GM19328 (cell line): ENCODE measurements at regions not wholly inside any gene's neighbourhood (a gene's known extent, or its start where the extent isn't known, plus 50 kb on each side); places are given as distances from the start of the nearest gene placed in this dataset.
"Not testable (repeated sequence)": the region's sequence is repeated elsewhere in the genome, so short reads cannot be mapped to it uniquely, and the experiment has no call there.

Source experiments
- ATAC-seq: cut with Tn5 transposase; IDR thresholded peaks from one replicate; pipeline ENCODE4 v1.9.1; 2021; ENCODE audit warnings: mild to moderate bottlenecking, moderate library complexity; ENCODE audit not compliant: unreplicated experiment

DNA sequence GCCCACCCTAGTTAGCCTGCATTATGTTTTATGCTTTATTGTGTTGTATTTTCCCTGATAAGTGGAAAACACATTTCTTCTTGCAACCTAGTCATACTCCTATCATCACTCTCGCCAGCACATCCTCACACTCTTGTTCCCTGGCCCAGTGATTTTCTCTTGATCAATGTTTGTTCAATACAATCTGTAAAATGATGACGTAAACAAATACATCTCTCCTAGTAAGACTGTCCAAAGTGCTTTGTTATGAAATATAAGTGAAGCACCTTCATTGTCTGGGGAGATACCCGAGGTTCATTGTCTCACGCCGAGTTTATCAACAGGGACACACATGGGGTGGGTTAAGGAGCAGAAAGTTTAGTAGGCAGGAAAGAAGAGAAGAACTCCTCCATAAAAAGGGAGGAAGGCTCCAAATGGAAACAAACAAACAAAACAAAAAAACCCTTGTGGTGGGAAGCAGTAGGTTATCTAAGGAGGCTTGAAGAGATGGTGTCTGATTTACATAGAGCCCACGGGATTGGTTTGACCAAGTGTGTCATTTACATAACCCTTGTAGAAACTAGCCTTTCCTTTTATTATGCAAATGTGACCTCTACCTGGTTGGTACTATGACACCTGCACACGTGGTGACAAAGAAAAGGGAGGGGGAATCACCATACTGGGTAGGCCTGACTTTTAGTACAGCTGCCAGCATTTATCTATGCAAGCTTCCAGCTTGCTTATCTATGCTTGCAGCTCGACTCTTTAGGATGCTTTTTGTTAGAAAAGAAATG, 1317.9 kb upstream of the SPRY2 start:
- no peak for ATAC-seq

DNA sequence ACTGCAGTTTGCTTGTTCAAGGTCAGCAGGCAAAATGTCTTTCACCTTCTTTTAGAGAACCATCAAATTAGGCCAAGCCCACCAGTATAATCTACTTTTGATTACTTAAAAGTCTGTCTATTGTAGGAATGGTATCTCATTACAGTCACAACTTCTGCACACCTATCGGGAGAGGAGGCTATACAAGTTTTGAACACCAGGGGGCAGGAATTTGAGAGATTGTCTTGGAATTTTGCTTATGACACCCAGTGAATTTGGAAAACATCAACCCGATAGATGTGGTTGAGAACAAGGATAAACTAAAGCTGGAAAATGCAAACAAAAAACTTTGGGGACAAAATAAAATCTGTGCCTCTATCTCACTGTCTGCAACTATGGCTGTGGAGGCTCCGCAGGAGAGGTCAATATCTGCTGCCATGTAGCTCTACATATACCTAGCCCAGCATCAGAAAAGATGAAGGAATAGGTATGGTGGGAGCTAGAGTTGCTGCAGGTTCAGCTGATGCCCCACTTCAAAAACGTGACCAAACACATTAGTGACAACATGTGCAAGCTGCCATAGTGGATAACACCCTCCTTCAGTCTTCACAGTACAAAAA, 1299.2 kb upstream of the SPRY2 start:
- no peak for ATAC-seq

DNA sequence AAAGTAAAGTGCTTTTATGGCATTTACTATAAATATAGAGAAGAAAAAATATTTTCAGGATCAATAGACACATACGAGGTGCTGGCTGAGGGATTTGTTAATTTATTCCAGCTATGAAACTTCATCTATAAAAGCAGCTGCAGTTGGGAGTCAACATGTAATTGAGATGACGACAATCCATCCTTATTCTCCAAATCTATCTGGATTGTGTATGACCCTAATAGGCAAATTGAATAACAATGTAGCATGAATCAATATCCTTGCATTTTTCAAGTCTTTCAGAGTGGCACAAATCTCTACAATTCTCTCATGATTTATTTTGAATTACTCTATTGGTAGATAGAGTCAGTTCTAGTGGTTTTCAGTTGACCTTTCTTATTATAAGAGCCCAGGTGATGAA, 1296.5 kb upstream of the SPRY2 start:
- no peak for ATAC-seq

DNA sequence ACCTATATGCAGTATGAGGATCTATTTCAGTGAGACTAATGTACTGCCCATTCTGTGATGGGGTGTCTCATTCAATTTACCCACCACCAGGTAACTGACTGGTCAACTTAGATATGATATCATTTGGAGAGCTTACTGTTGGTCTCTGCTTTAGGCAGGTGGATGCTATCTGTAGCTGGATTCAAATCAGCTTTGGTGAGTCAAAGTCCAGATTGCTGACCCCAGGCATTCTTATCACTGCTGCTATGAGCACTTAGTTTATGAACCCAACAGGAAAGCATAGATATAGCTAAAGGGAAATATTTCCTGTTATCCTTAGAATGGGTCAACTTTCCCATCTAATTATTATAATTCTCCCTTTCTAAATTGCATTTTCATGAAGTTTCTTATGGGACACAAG, 1295.2 kb upstream of the SPRY2 start:
- ATAC-seq = no peak

DNA sequence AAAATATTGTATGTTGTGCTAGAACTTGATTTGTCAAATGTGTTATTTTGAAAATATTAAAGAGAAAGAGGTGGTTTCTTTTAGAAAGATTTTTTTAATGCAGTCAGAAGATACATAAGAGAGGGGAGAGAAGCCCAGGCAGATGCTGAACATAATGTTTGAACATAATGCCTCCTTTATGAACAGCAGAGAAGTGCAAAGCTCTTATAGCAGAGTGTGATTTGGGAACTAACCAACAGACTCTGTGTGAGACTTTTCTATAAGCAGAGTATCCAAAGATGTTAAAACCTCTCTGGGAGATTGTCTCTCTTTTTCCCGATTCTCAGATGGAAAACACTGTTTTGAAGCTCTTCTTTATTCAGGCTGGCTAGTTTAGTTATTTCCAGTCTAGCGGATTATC, 1274.1 kb upstream of the SPRY2 start:
- no peak for ATAC-seq

DNA sequence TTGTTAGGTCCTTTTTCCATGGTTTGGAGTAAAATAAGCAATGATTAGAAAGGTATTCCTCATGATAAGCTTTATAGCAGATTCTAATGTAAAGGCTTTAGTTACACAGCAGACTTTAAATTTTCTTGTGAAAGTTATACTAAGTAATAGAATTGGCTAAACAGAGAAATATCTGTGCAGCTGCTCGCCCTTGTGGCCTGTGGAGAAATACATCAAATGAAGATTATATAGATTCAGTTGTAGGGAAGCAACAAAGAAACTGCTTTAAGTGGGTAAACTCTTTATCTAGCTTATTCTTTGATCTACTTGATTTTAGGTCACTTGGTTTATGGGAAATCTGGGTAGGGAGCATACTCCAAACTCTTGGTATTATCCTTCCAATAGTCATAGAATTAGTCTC, 1269.7 kb upstream of the SPRY2 start:
- no peak for ATAC-seq

DNA sequence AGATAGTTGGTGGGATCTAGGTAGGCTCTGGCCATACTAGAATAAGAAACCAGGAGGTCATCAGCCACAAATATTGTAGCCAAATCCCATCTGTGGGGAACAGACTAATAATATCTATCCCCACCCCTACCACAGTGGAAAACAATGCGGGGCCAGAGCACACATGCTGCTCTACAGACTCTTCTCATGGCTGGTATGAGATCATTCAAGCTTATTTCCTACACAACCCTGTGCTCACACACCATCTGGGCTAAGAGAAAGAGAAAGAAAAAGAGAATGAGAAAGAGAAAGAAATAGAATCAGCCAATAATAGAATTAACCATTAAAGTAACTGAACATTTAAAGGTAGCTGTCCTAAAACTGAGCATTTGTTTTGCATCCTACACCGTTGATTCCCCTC, 1268.4 kb upstream of the SPRY2 start:
- no peak for ATAC-seq

DNA sequence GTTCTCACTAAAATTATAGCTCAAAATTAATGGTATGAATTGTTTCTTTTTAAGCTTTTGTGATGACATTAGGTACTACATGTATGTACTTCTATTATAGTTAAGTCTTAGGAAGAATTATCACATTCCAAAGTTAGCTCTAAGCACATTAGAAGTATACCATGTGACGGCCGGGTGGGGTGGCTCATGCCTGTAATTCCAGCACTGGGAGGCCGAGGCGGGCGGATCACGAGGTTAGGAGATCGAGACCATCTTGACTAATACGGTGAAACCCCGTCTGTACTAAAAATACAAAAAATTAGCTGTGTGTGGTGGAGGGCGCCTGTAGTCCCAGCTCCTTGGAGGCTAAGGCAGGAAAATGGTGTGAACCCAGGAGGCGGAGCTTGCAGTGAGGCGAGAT, 1265.1 kb upstream of the SPRY2 start:
- ATAC-seq = no peak

DNA sequence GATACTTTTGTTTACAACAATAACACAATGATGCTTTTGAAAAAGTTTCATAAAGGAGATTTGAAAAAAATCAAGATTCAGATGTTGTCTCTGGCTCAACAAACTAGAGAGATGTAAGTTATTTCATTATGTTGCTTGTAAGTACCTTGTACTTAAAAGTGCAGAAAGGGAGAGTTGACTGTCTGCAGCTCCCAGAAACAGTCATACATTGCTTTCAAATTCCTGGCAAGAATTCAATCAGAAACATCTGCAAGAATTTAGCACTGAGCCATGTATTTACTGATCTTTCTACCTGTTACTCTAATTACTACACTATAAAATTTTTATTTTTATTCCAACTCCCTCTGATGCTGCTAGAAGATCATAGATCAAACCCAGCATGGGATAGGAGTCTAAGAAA, 1261.3 kb upstream of the SPRY2 start:
- no peak for ATAC-seq

DNA sequence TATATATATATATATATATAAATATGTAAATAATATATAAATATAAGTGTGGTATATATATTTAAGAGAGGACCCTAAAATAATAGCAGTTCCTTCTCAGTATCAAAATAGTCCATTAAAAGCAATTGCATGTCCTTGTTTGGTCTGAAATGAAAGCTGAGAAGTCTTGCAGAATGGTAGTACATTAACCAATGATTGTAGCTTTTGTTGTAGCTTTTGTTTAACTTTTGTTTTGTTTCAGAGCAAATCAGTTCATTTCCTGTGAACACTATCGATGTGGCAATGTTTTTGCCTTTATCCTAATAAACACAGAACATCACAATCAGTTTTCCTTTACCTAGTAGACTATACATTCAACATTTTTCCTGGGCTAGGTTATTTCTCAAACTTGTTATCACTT, 1256.2 kb upstream of the SPRY2 start:
- ATAC-seq = no peak

DNA sequence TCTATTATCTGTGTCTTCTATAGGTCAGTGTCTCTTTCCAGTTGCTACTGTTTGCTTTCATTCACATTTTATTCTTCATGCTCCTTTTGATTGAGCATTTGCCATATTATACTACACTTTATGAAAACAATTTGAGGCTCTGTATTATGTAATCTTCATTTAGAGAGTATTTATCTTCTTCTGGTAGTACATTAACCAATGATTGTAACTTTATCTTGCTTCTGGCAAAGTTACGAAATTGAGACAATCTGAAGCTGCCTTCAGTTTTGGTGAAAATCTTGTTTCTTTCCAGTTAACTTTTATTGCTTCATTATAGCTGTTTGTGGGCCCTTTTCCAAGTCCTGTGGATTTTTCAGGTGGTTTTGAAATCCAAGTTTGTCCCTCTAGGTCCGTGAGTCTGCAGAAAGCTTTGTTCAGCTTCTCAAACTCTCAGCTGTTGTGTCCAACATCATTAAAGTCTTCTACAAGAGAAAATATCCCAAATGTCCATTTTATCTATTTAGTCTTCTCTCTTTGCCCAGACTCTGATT, 1255.4 kb upstream of the SPRY2 start:
- ATAC-seq = no peak

DNA sequence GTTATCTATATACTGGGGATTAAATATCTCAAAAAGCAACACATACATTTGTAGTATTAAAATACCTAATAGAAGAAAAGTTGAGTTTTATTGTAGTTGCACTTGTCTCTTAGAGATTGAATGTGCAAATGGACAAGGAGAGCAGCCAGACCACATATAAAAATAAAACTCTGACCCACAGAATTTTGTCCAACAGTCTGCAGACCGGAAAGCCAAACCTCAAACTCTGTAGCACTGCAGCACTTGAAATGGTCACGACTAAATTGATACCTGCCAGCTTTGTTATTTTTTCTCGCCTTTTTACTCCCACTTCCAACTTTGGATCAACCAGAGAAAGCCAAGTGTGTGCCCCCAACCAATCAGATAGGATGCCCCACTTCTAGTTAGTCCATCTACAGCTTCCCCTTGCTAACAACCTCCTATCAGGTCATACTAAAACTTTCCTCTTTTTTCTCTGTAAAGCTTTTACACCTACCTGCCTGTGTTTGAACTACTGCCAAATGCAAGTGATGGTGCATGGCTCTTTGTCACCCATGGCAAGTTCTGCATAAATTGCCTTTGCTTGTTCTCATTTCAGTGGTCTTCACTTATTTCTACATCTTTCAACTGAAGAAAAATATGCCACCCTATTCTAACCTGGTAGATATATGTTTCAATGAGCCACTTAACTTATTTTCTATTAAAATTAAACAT, 1250.7 kb upstream of the SPRY2 start:
- no peak for ATAC-seq

DNA sequence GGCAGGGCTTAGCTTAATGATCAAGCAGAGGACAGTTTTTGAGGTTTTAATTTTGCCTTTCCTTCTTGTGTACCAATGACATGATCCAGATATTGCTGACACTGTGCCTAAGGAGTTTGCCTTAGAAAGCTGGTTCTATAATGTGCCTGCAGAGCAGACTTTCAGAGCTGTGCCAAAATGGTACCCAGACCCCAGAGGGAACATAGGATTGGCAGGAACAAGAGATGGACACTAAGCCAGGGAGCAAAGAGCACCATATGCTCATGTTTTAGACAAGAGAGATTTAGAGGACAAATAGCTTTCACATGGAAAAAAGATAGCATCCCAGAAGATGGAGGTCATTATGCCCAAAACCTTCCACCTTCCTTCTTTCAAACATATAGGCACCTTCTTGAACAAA, 1241.5 kb upstream of the SPRY2 start:
- no peak for ATAC-seq

DNA sequence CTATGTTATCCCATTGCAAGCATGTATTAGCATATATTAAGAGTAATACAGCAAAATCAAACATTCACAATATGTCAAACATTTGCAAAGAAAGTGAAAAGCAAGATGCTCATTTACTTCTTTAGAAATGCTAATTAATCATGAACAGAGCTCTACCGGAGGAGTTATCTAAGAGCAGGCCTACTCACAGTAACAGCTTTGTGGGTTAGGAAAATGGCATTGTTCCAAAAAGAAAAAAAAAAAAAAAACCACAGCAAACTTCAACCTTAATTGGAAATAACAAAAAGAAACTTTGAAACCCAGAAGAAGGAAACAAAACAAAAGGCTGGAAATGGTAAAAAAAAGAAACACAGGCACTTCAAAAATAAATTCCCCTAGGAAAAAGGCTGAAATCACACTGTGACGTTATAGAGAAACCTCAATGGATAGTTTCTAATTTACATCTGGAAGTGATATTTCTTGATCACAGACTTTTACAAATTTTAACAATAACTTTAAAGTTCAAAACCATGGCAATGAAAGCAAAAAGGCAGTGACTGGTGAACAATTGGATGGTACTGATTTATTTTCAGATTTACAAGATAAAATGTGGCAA, 1236.8 kb upstream of the SPRY2 start:
- no peak for ATAC-seq

DNA sequence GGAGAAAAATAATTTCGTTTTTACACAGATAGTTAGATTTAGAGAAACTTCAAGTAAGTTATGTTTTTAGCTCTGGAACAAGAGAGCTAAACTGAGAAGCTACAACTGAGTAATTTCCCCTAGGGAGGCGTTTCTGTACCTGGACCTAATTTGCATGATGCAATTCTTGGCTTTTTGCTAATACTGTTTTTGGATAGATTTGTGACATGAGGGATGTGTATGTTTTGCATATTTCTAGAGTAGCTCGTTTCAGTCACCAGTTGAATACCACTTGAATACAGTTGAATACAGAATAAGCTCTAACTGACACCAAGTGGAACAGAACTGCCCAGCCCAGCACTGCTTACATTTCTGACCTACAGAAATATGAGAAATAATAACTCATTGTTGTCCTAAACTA, 1227.9 kb upstream of the SPRY2 start:
- ATAC-seq = no peak

DNA sequence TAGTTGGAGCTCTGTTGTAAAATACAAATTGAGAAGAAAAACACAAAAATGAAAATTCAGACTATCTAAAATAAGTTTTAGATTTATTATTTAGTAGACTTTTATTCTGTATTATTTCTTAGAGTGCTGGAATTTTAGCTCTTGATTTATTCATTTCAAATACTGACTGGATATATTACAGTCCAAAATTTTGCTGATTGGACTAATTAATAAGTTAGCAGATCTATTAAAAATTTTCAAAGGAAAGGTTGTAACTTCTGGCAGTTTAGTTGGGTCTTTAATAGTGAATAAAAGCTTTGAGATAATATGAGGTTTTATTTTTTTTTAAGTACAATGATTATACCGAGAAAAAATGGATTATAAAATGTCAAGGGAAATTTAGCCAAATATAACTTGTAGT, 1224.9 kb upstream of the SPRY2 start:
- ATAC-seq = no peak

DNA sequence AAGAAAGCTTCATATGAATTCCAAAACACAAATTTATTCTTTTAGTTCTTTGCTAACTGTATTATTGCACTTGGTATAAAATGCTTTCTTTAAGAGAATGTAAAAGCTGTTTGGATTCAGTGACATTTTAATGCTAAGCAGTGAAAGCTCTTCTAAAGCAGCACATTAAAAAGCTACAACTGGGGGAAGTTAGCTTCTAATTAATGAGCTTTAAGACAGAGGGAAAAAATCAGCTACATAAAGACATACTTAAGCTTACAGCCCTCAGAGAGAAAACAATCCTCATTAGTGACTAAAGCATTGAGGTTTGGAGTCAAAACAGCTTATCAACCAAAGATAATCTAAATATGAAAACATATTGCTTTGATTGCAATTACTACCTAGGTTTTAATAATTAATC, 1222.2 kb upstream of the SPRY2 start:
- ATAC-seq = no peak

DNA sequence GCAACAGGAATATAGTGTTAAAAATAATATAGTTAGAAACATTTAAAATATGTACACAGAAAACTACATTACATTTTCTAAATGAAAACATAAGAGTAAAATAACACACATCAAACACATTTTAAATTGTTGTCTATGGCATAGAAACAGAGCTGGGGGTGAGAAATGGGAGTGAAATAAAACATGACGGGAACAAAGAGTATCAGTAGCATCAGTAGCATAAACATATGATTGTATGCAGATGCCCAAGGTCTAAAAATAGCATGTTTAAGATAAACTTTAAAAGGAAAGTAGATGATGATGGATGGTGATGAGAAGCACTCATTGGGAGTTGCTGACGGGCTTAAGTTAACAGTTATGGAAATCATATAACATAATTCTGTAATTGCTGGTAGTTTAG, 1221.7 kb upstream of the SPRY2 start:
- no peak for ATAC-seq

DNA sequence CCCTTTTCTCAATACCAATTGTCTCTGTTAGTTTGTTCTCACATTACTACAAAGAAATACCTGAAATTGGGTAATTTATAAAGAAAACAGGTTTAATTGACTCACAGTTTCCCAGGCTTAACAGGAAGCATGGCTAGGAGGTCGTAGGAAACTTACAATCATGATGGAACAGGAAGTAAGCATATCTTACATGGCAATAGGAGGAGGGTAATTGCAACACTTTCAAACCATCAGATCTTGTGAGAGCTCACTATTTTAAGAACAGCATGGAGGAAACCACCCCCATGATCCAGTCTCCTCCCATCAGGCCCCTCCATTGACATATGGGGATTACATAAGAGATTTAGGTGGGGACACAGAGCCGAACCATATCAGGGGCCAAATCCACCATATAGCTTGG, 1210.1 kb upstream of the SPRY2 start:
- ATAC-seq = no peak

DNA sequence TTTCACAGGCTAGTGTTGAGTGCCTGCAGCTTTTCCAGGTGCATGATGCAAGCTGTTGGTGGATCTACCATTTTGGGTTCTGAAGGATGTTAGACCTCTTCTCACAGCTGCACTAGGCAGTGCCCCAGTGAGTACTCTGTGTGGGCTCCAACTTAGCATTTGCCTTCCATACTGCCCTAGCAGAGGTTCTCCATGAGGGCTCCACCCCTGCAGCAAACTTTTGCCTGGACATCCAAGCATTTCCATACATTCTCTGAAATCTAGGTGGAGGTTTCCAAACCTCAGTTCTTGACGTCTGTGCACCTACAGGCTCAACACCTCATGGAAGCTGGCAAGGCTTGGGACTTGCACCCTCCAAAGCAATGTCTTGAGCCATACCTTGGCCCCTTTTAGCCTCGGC, 1205.4 kb upstream of the SPRY2 start:
- ATAC-seq = not testable (repeated sequence)

DNA sequence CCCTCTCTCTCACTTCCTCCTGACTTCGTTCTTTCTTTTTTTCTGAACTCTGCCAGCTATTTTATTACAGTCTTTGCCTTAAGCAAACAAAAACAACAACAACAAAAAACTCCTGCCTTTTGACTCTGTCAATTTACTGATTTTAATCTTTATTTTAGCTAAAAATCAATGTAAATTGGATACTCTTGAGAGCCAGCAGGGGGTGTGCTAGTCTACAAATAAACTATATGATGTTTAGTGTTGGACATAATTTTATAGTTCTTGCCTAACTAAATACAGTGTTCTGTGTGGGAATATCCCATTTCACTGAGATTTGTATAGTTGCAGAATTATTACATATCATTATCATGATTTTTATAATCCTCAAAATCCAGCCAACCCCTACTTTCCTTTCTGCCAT, 1199.9 kb upstream of the SPRY2 start:
- ATAC-seq = no peak
